ENCODE measurements at regions not wholly inside any gene's neighbourhood (a gene's known extent, or its start where the extent isn't known, plus 50 kb on each side); places are given as distances from the start of the nearest gene placed in this dataset.

GRCh38 chr6:133730881-133731280 lies 158.0 kb upstream of the TCF21 start:
- Histone ChIP-seq H3K27me3 (ENCODE audit: insufficient read depth, low read depth, low read length) (no peaks in the 10 kb centered on the region), H3F3A (ENCODE audit: insufficient read depth, low read length, poor library complexity, severe bottlenecking) (no peaks in the 10 kb centered on the region), H4K20me1 (ENCODE audit: insufficient read depth) (no peaks in the 10 kb centered on the region), H3K9ac (ENCODE audit: low read length) (no peak overlapping the region), H3K9me3 (ENCODE audit: low read length) (peaks cover under 1% of the 10 kb centered on the region), H3K4me2 (ENCODE audit: low read length) (no peak overlapping the region), H3K79me2 (replicated peaks; ENCODE audit: insufficient read depth, low read length) (no peaks in the 10 kb centered on the region), H3K27ac (ENCODE audit: low read length) (no peak overlapping the region), H3K36me3 (ENCODE audit: insufficient read depth, low read length) (no peaks in the 10 kb centered on the region), H3K4me3 (ENCODE audit: low read length) (no peak overlapping the region), H3K9me2 (ENCODE audit: insufficient read depth, low read length) (no peaks in the 10 kb centered on the region), H2AFZ (ENCODE audit: low read depth, low read length) (no peak overlapping the region)
- TF ChIP-seq EZH2 (IDR thresholded peaks at IDR 0.05; ENCODE audit: borderline replicate concordance, insufficient read depth, low read length, poor library complexity, severe bottlenecking) (no peak), REST (IDR thresholded peaks at IDR 0.05; ENCODE audit: borderline replicate concordance) (no peak), TAF1 (IDR thresholded peaks at IDR 0.05; ENCODE audit: low read depth) (no peak), EP300 (conservative IDR thresholded peaks at IDR 0.05; ENCODE audit: poor library complexity, severe bottlenecking) (no peak), CTCF (IDR thresholded peaks at IDR 0.05; ENCODE audit: poor library complexity, severe bottlenecking) (no peak), SMC3 (conservative IDR thresholded peaks at IDR 0.05; ENCODE audit: poor library complexity) (no peak), POLR2AphosphoS5 (IDR thresholded peaks at IDR 0.05) (no peak)

GRCh38 chr6:133740218-133740617 lies 148.7 kb upstream of the TCF21 start:
- Histone ChIP-seq H3K79me2 (replicated peaks; ENCODE audit: insufficient read depth, low read length) (no peaks in the 10 kb centered on the region), H3K9me3 (ENCODE audit: low read length) (no peaks in the 10 kb centered on the region)

More at GRCh38 chr6:133740218-133740617, 148.7 kb upstream of the TCF21 start:
- Histone ChIP-seq H3K4me3 (ENCODE audit: low read length) (no peak overlapping the region), H3K27ac (ENCODE audit: low read length) (no peak overlapping the region), H3K9ac (ENCODE audit: low read length) (no peak overlapping the region), H3F3A (ENCODE audit: insufficient read depth, low read length, poor library complexity, severe bottlenecking) (no peaks in the 10 kb centered on the region), H4K20me1 (ENCODE audit: insufficient read depth) (no peaks in the 10 kb centered on the region), H3K4me2 (ENCODE audit: low read length) (no peak overlapping the region), H3K27me3 (ENCODE audit: insufficient read depth, low read depth, low read length) (no peaks in the 10 kb centered on the region), H2AFZ (ENCODE audit: low read depth, low read length) (no peak overlapping the region), H3K9me2 (ENCODE audit: insufficient read depth, low read length) (no peaks in the 10 kb centered on the region), H3K36me3 (ENCODE audit: insufficient read depth, low read length) (no peaks in the 10 kb centered on the region)
- no peak for TF ChIP-seq REST (IDR thresholded peaks at IDR 0.05; ENCODE audit: borderline replicate concordance)
- no peak for TF ChIP-seq EZH2 (IDR thresholded peaks at IDR 0.05; ENCODE audit: borderline replicate concordance, insufficient read depth, low read length, poor library complexity, severe bottlenecking)
- no peak for TF ChIP-seq POLR2AphosphoS5 (IDR thresholded peaks at IDR 0.05)
- no peak for TF ChIP-seq CTCF (IDR thresholded peaks at IDR 0.05; ENCODE audit: poor library complexity, severe bottlenecking)
- no peak for TF ChIP-seq EP300 (conservative IDR thresholded peaks at IDR 0.05; ENCODE audit: poor library complexity, severe bottlenecking)
- no peak for TF ChIP-seq SMC3 (conservative IDR thresholded peaks at IDR 0.05; ENCODE audit: poor library complexity)
- TF ChIP-seq MXI1 (conservative IDR thresholded peaks at IDR 0.05; ENCODE audit: poor library complexity, severe bottlenecking): no peak
- TF ChIP-seq TAF1 (IDR thresholded peaks at IDR 0.05; ENCODE audit: low read depth): no peak
- TF ChIP-seq RAD21 (conservative IDR thresholded peaks at IDR 0.05): no peak

Measured in neural cell (in vitro differentiated cells).